Activated CD4-positive, CD25-positive, alpha-beta regulatory T cell treated with anti-CD3 and anti-CD28 coated beads, Interleukin-2, amount 50 U/mL, for 16 hours (primary cell): ENCODE measurements at regions not wholly inside any gene's neighbourhood (a gene's known extent, or its start where the extent isn't known, plus 50 kb on each side); places are given as distances from the start of the nearest gene placed in this dataset.

Source experiments
- DNase-seq: peaks from one replicate; pipeline ENCODE4 v3.0.0-alpha.2; 2020; ENCODE audit warnings: low read depth, low spot score

GRCh38 chr6:17047889-17048288, 54.0 kb upstream of the STMND1 start:
- no peak for DNase-seq

DNA sequence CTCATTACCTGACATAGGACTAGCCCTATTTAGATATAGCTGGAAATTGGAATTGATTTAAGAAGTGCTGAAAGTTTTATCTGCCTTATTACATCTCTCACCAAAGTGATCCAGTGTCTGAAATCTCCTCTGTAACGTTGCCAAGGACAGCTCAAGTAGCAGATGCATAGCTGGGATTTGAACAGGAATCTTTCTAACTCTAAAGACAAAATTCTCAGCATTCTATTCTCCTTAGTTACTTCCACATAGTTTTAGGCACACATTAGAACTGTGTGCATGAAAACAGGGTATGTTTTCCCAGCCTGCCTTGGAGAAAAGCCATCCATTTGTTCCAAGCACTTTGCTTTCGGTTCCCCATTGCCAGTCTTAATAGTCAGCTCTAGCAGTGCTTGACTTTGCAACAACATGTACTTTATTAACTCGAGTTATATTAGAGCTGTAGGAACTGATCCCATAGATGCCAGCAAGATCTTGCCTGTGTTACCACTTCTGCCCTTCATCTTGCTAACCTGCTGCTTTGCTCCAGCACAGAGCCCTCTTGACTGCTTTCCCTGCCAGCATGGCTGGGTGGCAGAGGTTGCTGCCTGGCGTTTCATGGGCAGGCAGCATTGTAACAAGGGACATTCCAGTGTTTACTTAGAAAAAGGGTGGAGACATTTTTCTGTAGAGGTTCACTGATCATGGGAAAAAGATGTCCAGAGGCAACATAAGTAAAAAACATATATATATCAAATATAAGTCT, 56.1 kb upstream of the STMND1 start:
- no peak for DNase-seq

DNA sequence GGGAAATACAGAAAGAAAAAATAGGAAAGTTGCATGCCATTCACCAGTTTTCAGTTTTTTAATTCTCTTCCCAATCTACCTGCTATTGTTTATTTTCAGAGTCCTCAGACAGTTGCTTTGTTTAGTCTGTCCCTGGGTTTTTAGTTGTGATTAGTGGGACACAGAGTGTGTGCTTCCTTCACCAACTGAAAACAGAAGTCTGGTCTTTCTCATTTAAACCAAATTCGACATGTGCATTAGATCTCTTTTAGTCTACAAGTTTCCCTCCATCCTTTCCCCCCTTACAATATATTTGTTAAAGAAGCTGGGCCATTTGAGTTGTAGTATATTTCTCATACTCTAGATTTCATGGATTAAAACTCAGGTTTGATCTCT, 58.7 kb upstream of the STMND1 start:
- DNase-seq, result no peak

- DNase-seq, result no peak
Observed at GRCh38 chr6:17042422-17043147, 59.3 kb upstream of the STMND1 start.

- no peak for DNase-seq
Observed at GRCh38 chr6:17039266-17039665, 62.6 kb upstream of the STMND1 start.

- DNase-seq, result no peak
Observed at GRCh38 chr6:17038316-17038715, 63.5 kb upstream of the STMND1 start.

DNA sequence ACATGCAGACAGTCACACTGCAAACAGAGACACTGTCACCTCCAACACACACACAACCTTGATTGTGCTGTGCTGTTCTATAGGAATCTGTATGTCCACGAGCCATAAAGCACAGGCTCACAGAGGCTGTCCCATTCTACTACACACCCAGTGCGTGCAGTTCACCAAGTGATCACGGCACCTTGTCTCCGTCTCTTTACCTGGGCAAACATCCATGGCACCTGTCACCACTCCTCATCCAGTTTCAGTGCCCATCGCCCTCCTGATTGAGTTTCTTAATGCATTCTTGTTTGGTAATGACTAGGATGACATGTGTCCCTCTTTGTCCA, 65.8 kb upstream of the STMND1 start:
- DNase-seq, result no peak

- no peak for DNase-seq
Observed at GRCh38 chr6:17035257-17036064, 66.4 kb upstream of the STMND1 start.

DNA sequence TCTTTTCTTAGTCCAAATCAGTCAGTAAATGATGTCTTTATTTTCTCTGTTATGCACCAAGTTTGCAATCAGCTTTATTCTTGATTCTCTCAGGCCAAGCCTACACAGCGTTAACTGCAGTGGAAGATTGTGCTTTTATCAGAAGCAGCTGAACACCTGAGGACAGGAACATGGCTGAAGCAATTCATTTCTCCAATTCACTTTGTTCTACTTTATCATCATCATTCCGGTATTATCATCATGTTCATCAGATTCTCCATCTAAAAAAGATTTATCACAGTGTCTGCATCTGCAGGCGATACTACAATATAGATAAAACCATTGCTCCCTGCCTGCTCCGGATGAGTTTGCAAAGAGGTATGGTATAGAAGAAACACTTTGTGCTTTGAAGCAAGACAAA, 68.1 kb upstream of the STMND1 start:
- no peak for DNase-seq

DNA sequence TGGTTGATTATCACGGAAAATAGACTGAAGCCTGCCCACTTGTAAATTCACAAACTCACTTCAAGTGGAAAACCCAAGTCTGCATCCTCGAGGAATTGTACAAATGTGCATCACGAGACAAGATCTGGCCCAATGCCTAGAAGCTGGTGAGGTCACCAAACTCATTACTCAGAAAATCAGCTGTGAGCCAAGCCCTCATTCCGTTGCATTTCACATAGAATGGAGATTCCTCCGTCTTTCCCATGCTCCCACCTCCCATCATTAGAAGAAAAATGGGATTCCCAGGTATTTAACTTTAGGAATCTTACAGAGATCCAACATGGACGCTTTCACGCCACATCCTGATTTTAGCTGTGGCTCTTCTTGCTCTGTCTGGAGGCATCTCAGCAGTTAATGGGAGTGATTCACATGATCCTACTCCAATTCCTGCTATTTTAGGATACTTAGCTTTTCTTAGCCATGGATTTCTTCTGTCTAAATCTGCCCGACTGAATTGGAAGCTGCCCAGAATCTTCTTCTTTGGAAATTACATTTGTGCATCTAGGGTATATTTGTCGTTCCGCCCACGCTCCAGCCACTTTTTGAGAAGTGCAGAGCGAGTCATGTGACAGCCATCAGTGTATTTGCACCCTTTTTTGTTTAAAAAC, 68.7 kb upstream of the STMND1 start:
- no peak for DNase-seq

- DNase-seq, result no peak
Observed at GRCh38 chr6:17032590-17032987, 69.3 kb upstream of the STMND1 start.

GRCh38 chr6:17031961-17032360, 69.9 kb upstream of the STMND1 start:
- no peak for DNase-seq

GRCh38 chr6:17027441-17027840, 74.4 kb upstream of the STMND1 start:
- no peak for DNase-seq

DNA sequence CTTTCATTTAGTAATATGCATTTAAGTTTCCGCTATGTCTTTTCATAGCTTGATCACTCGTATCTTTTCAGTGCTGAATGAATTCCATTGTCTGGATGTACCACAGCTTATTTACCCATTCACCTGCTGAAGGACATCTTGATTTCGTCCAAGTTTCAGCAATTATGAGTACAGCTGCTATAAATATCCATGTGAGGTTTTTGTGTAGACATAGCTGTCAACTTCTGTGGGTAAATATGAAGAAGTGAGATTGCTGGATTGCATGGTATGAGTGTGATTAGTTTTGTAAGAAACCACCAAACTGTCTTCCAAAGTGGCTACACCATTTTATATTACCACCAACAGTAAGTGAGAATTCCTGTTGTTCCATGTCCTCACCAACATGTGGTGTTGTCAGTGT, 79.2 kb upstream of the STMND1 start:
- DNase-seq, result no peak

DNA sequence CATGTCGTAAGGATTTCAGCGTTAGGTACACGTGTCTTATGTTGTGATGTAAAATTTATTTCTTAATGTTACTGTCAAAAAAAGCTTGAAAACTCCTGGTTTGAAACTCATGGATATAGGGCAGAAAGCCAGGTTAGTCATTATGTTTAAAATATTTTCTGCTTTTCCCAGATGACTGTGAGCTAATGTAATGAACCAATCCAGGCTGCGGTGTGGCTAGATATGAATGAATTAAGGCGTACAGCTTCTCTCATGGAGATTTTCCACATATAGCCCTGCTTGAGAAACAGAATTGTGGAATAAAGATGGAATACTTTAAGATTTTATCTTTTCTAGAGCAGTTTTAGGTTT, 80.3 kb upstream of the STMND1 start:
- DNase-seq, result no peak

GRCh38 chr6:17020889-17021538, 80.8 kb upstream of the STMND1 start:
- no peak for DNase-seq

DNA sequence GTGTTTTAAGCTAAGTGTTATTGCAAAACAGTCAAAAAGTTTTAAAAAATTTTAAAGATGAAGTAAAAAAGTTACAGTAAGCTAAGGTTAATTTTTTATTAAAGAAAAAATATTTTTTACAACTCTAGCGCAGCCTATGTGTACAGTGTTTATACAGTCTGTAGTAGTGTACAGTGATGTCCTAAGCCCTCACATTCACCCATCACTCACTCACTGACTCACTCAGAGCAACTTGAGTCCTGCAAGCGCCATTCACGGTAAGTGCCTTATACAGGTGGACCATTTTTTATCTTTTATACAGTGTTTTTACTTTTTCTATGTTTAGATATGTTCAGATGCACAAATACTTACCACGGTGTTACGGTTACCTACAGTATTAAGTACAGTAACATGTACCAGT, 83.4 kb upstream of the STMND1 start:
- no peak for DNase-seq

- no peak for DNase-seq
Observed at GRCh38 chr6:17017416-17017815, 84.4 kb upstream of the STMND1 start.

- DNase-seq, result no peak
Observed at GRCh38 chr6:17015551-17016381, 86.1 kb upstream of the STMND1 start.

- no peak for DNase-seq
Observed at GRCh38 chr6:17015144-17015543, 86.7 kb upstream of the STMND1 start.

DNA sequence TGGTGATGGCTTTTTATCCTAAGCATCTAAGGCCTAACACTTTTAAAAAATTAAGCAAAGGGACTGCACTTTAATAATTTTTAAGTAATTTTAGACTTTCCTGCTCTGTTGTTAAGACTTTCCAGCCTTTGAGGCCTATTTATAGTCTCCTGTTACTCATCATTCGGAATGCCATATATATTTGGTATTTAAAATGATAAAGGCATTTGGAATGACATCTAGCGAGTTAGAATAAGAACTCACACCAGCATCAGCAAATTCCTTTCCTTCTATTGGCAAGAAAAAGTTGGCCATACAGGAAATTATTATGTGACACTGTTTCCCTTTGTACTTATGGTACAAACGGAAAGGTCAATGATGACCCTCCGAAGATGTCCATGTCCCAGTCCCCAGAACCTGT, 88.1 kb upstream of the STMND1 start:
- no peak for DNase-seq
